ENCODE measurements at regions not wholly inside any gene's neighbourhood (a gene's known extent, or its start where the extent isn't known, plus 50 kb on each side); places are given as distances from the start of the nearest gene placed in this dataset.

DNA sequence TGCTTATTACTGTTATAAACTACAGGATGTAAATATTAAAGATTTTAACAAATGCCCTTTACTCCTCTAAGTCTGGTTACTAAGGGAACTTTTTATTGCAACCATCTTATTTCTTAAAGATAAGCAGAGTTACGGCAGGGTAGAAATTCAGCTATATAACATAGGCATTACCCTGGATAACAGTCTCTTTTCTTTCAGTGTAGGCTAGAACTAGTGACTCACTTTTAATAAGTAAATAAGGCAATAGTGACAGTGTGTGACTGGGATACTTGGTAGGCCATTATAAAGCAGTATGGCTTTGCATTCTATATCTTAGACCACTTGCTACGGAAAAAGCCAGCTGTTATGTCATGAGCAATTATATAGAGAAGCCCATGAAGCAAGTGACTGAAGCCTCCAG lies 1041.0 kb upstream of the NRXN1 start:
- TF ChIP-seq EZH2phosphoT487 (IDR thresholded peaks at IDR 0.05; ENCODE audit: insufficient read depth, low read depth) (no peak), EZH2 (IDR thresholded peaks at IDR 0.05; ENCODE audit: insufficient read depth, poor library complexity, severe bottlenecking) (no peak)

All from GM23248 (cell line).